ENCODE measurements at regions not wholly inside any gene's neighbourhood (a gene's known extent, or its start where the extent isn't known, plus 50 kb on each side); places are given as distances from the start of the nearest gene placed in this dataset.

GRCh38 chr12:90027041-90027440 lies 318.4 kb upstream of the ATP2B1 start:
- no peak for TF ChIP-seq CTCF (IDR thresholded peaks at IDR 0.05; ENCODE audit: borderline replicate concordance, extremely low read depth, low read length, poor library complexity, severe bottlenecking)
- no peak for TF ChIP-seq EZH2 (IDR thresholded peaks at IDR 0.05; ENCODE audit: borderline replicate concordance, low read depth, low read length, severe bottlenecking)
